ENCODE measurements at regions not wholly inside any gene's neighbourhood (a gene's known extent, or its start where the extent isn't known, plus 50 kb on each side); places are given as distances from the start of the nearest gene placed in this dataset.

DNA sequence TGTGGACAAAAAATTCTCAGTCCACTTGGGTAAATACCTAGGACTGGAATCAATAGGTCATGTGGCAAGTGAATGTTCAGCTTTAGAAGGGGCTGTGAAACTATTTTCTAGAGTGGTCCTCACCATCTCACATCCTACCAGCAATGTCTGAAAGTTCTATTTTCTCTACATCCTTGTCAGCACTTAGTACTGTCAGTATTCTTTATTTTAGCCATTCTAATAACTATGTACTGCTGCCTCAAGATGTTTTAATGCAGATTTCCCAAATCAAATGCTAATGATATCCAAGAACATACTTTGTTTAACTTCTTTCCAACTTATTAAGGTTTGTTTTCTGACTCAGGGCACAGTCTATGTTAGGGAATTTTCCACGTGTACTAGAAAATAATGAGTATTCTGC is 317.0 kb downstream of the BRD1 start:
- TF ChIP-seq, protein P1, sequence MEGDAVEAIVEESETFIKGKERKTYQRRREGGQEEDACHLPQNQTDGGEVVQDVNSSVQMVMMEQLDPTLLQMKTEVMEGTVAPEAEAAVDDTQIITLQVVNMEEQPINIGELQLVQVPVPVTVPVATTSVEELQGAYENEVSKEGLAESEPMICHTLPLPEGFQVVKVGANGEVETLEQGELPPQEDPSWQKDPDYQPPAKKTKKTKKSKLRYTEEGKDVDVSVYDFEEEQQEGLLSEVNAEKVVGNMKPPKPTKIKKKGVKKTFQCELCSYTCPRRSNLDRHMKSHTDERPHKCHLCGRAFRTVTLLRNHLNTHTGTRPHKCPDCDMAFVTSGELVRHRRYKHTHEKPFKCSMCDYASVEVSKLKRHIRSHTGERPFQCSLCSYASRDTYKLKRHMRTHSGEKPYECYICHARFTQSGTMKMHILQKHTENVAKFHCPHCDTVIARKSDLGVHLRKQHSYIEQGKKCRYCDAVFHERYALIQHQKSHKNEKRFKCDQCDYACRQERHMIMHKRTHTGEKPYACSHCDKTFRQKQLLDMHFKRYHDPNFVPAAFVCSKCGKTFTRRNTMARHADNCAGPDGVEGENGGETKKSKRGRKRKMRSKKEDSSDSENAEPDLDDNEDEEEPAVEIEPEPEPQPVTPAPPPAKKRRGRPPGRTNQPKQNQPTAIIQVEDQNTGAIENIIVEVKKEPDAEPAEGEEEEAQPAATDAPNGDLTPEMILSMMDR (IDR thresholded peaks at IDR 0.05), result no peak
- no peak for TF ChIP-seq EP300 (IDR thresholded peaks at IDR 0.05)
